SK-N-DZ (cell line): ENCODE measurements at regions not wholly inside any gene's neighbourhood (a gene's known extent, or its start where the extent isn't known, plus 50 kb on each side); places are given as distances from the start of the nearest gene placed in this dataset.

ENCODE experiments used
- DNase-seq: peaks from one replicate; pipeline ENCODE4 v3.0.0-alpha.2; 2015; ENCODE audit warnings: low spot score

- DNase-seq, result no peak
Measured at GRCh38 chr5:7012057-7012456, 298.8 kb downstream of the TENT4A start.

GRCh38 chr5:7014611-7015010 is 301.4 kb downstream of the TENT4A start:
- DNase-seq, result no peak

GRCh38 chr5:7015586-7016256 is 302.5 kb downstream of the TENT4A start:
- no peak for DNase-seq

GRCh38 chr5:7016999-7017747 is 303.9 kb downstream of the TENT4A start:
- no peak for DNase-seq

- DNase-seq, result no peak
Measured at GRCh38 chr5:7018198-7018597, 305.0 kb downstream of the TENT4A start.

GRCh38 chr5:7018601-7019000 is 305.4 kb downstream of the TENT4A start:
- no peak for DNase-seq

- no peak for DNase-seq
Measured at GRCh38 chr5:7036192-7036835, 323.1 kb downstream of the TENT4A start.

- DNase-seq, result no peak
Measured at GRCh38 chr5:7039074-7039473, 325.8 kb downstream of the TENT4A start.

GRCh38 chr5:7040111-7040510 is 326.9 kb downstream of the TENT4A start:
- no peak for DNase-seq

GRCh38 chr5:7043797-7044196 is 330.6 kb downstream of the TENT4A start:
- no peak for DNase-seq

GRCh38 chr5:7047511-7048261 is 334.5 kb downstream of the TENT4A start:
- DNase-seq, result no peak

- no peak for DNase-seq
Measured at GRCh38 chr5:7050986-7051385, 337.8 kb downstream of the TENT4A start.

- DNase-seq, result no peak
Measured at GRCh38 chr5:7053125-7053524, 339.9 kb downstream of the TENT4A start.

- DNase-seq, result no peak
Measured at GRCh38 chr5:7053528-7054209, 340.4 kb downstream of the TENT4A start.

GRCh38 chr5:7066471-7067235 is 329.3 kb upstream of the ADCY2 start:
- no peak for DNase-seq

GRCh38 chr5:7068156-7068555 is 327.8 kb upstream of the ADCY2 start:
- DNase-seq, result no peak

GRCh38 chr5:7068899-7069298 is 327.0 kb upstream of the ADCY2 start:
- no peak for DNase-seq

- no peak for DNase-seq
Measured at GRCh38 chr5:7072188-7072587, 323.8 kb upstream of the ADCY2 start.

GRCh38 chr5:7073666-7074065 is 322.3 kb upstream of the ADCY2 start:
- DNase-seq, result no peak

- no peak for DNase-seq
Measured at GRCh38 chr5:7074176-7074575, 321.8 kb upstream of the ADCY2 start.

GRCh38 chr5:7075470-7075869 is 320.5 kb upstream of the ADCY2 start:
- DNase-seq, result no peak
